MM.1S (cell line): ENCODE measurements at regions not wholly inside any gene's neighbourhood (a gene's known extent, or its start where the extent isn't known, plus 50 kb on each side); places are given as distances from the start of the nearest gene placed in this dataset.
A peak's percentile ranks its signal among the peaks of the same experiment; 100 is the strongest.

Experiments
- DNase-seq: peaks from one replicate; pipeline ENCODE4 v3.0.0-alpha.2; 2015
- H2AFZ ChIP-seq: fragments of 300-600 bp; sonication (generic); 2 replicates; pipeline ENCODE4 v1.6.0; 2016; ENCODE audit warnings: antibody characterized with exemption, low read length
- H3F3A ChIP-seq: fragments of 300-600 bp; sonication (generic); 2 replicates; pipeline ENCODE4 v1.6.1; 2016; ENCODE audit warnings: mild to moderate bottlenecking, antibody characterized with exemption, low read length, moderate library complexity, mixed read lengths; ENCODE audit not compliant: insufficient read depth
- H3K27ac ChIP-seq: fragments of 300-600 bp; sonication (generic); 2 replicates; pipeline ENCODE4 v1.5.1; 2016; ENCODE audit warnings: mild to moderate bottlenecking, low read length
- H3K27me3 ChIP-seq: fragments of 300-600 bp; sonication (generic); replicated peaks from 2 replicates; pipeline ENCODE4 v1.6.0; 2016; ENCODE audit warnings: low read length; ENCODE audit not compliant: insufficient read depth
- H3K36me3 ChIP-seq: fragments of 300-600 bp; sonication (generic); replicated peaks from 2 replicates; pipeline ENCODE4 v1.6.1; 2016; ENCODE audit warnings: mild to moderate bottlenecking, low read length, mixed read lengths; ENCODE audit not compliant: insufficient read depth
- H3K4me1 ChIP-seq: fragments of 300-600 bp; sonication (generic); 2 replicates; pipeline ENCODE4 v1.6.1; 2016; ENCODE audit warnings: low read length, mixed read lengths
- H3K4me2 ChIP-seq: fragments of 300-600 bp; sonication (generic); 2 replicates; pipeline ENCODE4 v1.6.0; 2016; ENCODE audit warnings: low read depth, low read length
- H3K4me3 ChIP-seq: fragments of 300-600 bp; sonication (generic); 2 replicates; pipeline ENCODE4 v1.5.1; 2016; ENCODE audit warnings: low read length, mixed read lengths
- H3K79me2 ChIP-seq: fragments of 300-600 bp; sonication (generic); 2 replicates; pipeline ENCODE4 v1.6.1; 2016; ENCODE audit warnings: mixed run types, low read length, mixed read lengths
- H3K9ac ChIP-seq: fragments of 300-600 bp; sonication (generic); 2 replicates; pipeline ENCODE4 v1.6.1; 2016; ENCODE audit warnings: low read length, mixed read lengths
- H3K9me2 ChIP-seq: fragments of 300-600 bp; sonication (generic); replicated peaks from 2 replicates; pipeline ENCODE4 v1.6.1; 2016; ENCODE audit warnings: mild to moderate bottlenecking, low read length, mixed read lengths; ENCODE audit not compliant: insufficient read depth
- H3K9me3 ChIP-seq: fragments of 300-600 bp; sonication (generic); replicated peaks from 2 replicates; pipeline ENCODE4 v1.6.1; 2016; ENCODE audit warnings: mild to moderate bottlenecking, low read length, mixed read lengths; ENCODE audit not compliant: insufficient read depth
- H4K20me1 ChIP-seq: fragments of 300-600 bp; sonication (generic); 2 replicates; pipeline ENCODE4 v1.6.1; 2016; ENCODE audit warnings: mild to moderate bottlenecking, low read length, moderate library complexity, mixed read lengths; ENCODE audit not compliant: insufficient read depth
- CTCF ChIP-seq: fragments of 300-600 bp; sonication (generic); IDR thresholded peaks from 2 replicates; pipeline ENCODE4 v1.5.1; 2016; ENCODE audit warnings: antibody characterized with exemption, low read length, mixed read lengths
- EZH2 ChIP-seq: fragments of 300-600 bp; sonication (generic); optimal IDR thresholded peaks from 2 replicates; pipeline ENCODE3; 2017; ENCODE audit warnings: low read depth, mild to moderate bottlenecking, antibody characterized with exemption, low read length, mixed read lengths
- EZH2phosphoT487 ChIP-seq: fragments of 300-600 bp; sonication (generic); IDR thresholded peaks from 2 replicates; pipeline ENCODE4 v1.6.1; 2018; ENCODE audit warnings: antibody characterized with exemption, low read length

DNA sequence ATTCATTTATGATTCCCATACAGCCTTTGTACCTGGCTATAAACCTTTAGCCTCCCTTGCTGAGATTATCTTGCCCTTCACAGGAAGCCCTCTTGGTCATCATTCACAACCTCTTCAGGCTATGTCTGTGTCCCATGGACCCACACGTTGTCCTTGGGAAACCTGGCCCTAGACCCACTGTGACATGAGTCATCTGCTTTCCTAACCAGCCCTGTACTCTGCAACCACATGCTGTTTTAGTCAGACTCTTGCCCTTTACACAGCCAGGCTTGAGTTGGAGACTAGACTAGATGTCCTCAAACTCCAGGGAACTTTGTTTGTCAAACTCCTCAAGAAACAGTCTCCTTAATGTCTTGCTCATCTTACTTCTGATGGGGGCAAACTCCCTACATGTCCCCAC, 229.3 kb upstream of the ZSWIM2 start:
- no peaks in the 10 kb centered on the region for H4K20me1 ChIP-seq
- H3K79me2 ChIP-seq, result no peaks in the 10 kb centered on the region
- no peak for DNase-seq
- H3F3A ChIP-seq, result no peaks in the 10 kb centered on the region
- H3K9me3 ChIP-seq, result no peaks in the 10 kb centered on the region; the same call in 1 of the 2 replicates
- H3K4me3 ChIP-seq, result no peak overlapping the region
- H3K4me1 ChIP-seq, result peaks cover 7% of the 10 kb centered on the region; the same call in 1 of the 2 replicates
- no peak overlapping the region for H3K27ac ChIP-seq
- TF ChIP-seq CTCF (no peak), EZH2 (no peak), EZH2phosphoT487 (no peak)
- H3K27me3 ChIP-seq, result no peaks in the 10 kb centered on the region
- no peak overlapping the region for H3K9ac ChIP-seq
- H2AFZ ChIP-seq, result no peak overlapping the region
- H3K4me2 ChIP-seq, result no peak overlapping the region
- no peaks in the 10 kb centered on the region for H3K36me3 ChIP-seq
- no peaks in the 10 kb centered on the region for H3K9me2 ChIP-seq

DNA sequence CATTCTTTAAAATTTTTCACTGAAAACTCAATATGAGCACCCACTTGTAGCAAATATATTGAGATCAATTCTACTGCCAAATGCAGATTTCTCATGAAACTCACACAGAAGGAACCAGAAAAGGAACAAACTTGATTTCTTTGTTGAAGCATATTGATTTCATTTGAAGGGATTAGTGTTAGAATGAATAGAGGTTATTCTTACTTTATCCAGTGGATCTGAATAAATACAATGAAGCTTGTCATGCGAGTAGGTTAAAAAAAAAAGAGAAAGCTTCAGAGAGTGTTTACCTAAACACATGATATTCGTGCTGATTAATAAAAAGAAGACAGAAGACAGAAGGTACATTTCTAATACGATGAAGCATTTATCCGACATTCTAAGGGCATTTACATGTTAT, 226.7 kb upstream of the ZSWIM2 start:
- H3K79me2 ChIP-seq, result no peaks in the 10 kb centered on the region
- no peak for DNase-seq
- H3K36me3 ChIP-seq, result no peaks in the 10 kb centered on the region
- peak overlapping the region; percentile 43; the same call in 1 of the 2 replicates for H3K9ac ChIP-seq
- no peaks in the 10 kb centered on the region for H3K9me2 ChIP-seq
- peak overlapping the region; percentile 67 for H2AFZ ChIP-seq
- H3F3A ChIP-seq, result no peaks in the 10 kb centered on the region
- peak overlapping the region; percentile 40 for H3K4me3 ChIP-seq
- no peaks in the 10 kb centered on the region for H3K9me3 ChIP-seq
- no peaks in the 10 kb centered on the region for H3K27me3 ChIP-seq
- peak overlapping the region; percentile 75 for H3K4me2 ChIP-seq
- no peak for TF ChIP-seq EZH2phosphoT487
- TF ChIP-seq CTCF, result no peak
- no peak for TF ChIP-seq EZH2
- H4K20me1 ChIP-seq, result no peaks in the 10 kb centered on the region
- H3K27ac ChIP-seq, result peak overlapping the region; percentile 52; the same call in 1 of the 2 replicates
- peaks cover 12% of the 10 kb centered on the region; the same call in 1 of the 2 replicates for H3K4me1 ChIP-seq

- Histone ChIP-seq H3K9ac (peak overlapping the region; percentile 43), H3K27ac (peak overlapping the region; percentile 52; the same call in 1 of the 2 replicates), H3F3A (no peaks in the 10 kb centered on the region), H3K79me2 (no peaks in the 10 kb centered on the region), H2AFZ (peak overlapping the region; percentile 67), H4K20me1 (no peaks in the 10 kb centered on the region), H3K27me3 (no peaks in the 10 kb centered on the region), H3K4me1 (peaks cover 12% of the 10 kb centered on the region; the same call in 1 of the 2 replicates), H3K36me3 (no peaks in the 10 kb centered on the region), H3K9me3 (no peaks in the 10 kb centered on the region), H3K4me2 (peak overlapping the region; percentile 75), H3K9me2 (no peaks in the 10 kb centered on the region), H3K4me3 (peak overlapping the region; percentile 40)
- peak; percentile 63 for DNase-seq
- TF ChIP-seq EZH2phosphoT487 (no peak), CTCF (no peak), EZH2 (no peak)
Observed at GRCh38 chr2:187075199-187075635, 226.2 kb upstream of the ZSWIM2 start.
